ENCODE measurements at regions not wholly inside any gene's neighbourhood (a gene's known extent, or its start where the extent isn't known, plus 50 kb on each side); places are given as distances from the start of the nearest gene placed in this dataset.
"Not testable (repeated sequence)": the region's sequence is repeated elsewhere in the genome, so short reads cannot be mapped to it uniquely, and the experiment has no call there.

- H3K4me3 ChIP-seq (ENCODE audit: low read depth, low read length), result no peak overlapping the region
- TF ChIP-seq, protein P1, sequence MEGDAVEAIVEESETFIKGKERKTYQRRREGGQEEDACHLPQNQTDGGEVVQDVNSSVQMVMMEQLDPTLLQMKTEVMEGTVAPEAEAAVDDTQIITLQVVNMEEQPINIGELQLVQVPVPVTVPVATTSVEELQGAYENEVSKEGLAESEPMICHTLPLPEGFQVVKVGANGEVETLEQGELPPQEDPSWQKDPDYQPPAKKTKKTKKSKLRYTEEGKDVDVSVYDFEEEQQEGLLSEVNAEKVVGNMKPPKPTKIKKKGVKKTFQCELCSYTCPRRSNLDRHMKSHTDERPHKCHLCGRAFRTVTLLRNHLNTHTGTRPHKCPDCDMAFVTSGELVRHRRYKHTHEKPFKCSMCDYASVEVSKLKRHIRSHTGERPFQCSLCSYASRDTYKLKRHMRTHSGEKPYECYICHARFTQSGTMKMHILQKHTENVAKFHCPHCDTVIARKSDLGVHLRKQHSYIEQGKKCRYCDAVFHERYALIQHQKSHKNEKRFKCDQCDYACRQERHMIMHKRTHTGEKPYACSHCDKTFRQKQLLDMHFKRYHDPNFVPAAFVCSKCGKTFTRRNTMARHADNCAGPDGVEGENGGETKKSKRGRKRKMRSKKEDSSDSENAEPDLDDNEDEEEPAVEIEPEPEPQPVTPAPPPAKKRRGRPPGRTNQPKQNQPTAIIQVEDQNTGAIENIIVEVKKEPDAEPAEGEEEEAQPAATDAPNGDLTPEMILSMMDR (IDR thresholded peaks at IDR 0.05; ENCODE audit: low read depth, low read length), result no peak
- TF ChIP-seq POLR2A (IDR thresholded peaks at IDR 0.05; ENCODE audit: extremely low read depth, insufficient read length) (no peak), MYC (IDR thresholded peaks at IDR 0.05; ENCODE audit: low read depth, low read length) (no peak)
- TF ChIP-seq, protein P2, sequence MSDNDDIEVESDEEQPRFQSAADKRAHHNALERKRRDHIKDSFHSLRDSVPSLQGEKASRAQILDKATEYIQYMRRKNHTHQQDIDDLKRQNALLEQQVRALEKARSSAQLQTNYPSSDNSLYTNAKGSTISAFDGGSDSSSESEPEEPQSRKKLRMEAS (IDR thresholded peaks at IDR 0.05; ENCODE audit: low read depth, low read length), result no peak
- DNase-seq (ENCODE audit: low read depth), result no peak
Observed at GRCh38 chr18:60910534-60910933, 422.7 kb upstream of the CDH20 start.

DNA sequence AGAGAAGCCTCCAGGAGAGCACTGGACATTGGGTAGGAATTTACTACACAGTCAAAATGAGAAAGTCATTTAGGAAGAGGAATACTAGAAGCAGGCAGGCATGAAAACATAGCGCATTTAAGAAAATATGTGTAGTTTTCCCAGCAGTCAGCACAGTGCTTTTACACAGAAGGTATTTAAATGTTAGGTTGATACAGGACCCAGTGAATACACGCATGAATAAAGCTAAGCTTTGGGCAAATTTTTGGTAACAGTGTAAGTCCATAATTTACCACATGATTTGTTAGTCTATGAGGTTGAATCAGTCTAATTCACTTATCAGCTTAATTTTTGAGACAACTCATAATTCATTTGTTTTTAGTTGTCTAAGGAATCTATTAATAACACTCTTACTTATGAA lies 421.7 kb upstream of the CDH20 start:
- no peak for TF ChIP-seq MYC (IDR thresholded peaks at IDR 0.05; ENCODE audit: low read depth, low read length)
- TF ChIP-seq, protein P2 (IDR thresholded peaks at IDR 0.05; ENCODE audit: low read depth, low read length), result no peak
- TF ChIP-seq, protein P1 (IDR thresholded peaks at IDR 0.05; ENCODE audit: low read depth, low read length), result no peak
- DNase-seq (ENCODE audit: low read depth), result no peak
- no peak overlapping the region for H3K4me3 ChIP-seq (ENCODE audit: low read depth, low read length)

- no peak for TF ChIP-seq MYC (IDR thresholded peaks at IDR 0.05; ENCODE audit: low read depth, low read length)
- TF ChIP-seq, protein P2 (IDR thresholded peaks at IDR 0.05; ENCODE audit: low read depth, low read length), result no peak
- TF ChIP-seq POLR2A (IDR thresholded peaks at IDR 0.05; ENCODE audit: extremely low read depth, insufficient read length), result no peak
- TF ChIP-seq, protein P1 (IDR thresholded peaks at IDR 0.05; ENCODE audit: low read depth, low read length), result no peak
- DNase-seq (ENCODE audit: low read depth), result no peak
- no peak overlapping the region for H3K4me3 ChIP-seq (ENCODE audit: low read depth, low read length)
Observed at GRCh38 chr18:60915160-60915559, 418.1 kb upstream of the CDH20 start.

- DNase-seq (ENCODE audit: low read depth); H3K4me3 ChIP-seq (ENCODE audit: low read depth, low read length): not testable (repeated sequence)
Observed at GRCh38 chr18:60918862-60919261, 414.4 kb upstream of the CDH20 start.

DNA sequence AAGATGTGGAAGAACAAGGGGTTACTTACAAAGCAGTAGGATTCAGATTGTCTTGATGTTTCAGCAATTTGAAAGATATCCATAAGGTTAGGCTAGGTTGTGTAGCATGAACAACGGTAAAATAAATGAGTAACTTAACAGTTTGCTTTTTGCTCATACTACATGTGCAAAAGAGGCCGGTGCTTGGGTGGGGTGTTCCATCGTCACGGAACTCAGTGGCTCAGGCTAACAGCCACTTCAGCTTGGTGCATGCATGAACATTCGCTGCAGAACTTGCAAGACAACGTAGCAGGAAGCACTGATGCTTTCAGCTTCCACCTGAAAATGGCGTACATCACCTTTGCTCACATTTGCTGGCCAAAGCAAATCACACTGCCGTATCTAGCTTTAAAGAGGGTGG lies 407.3 kb upstream of the CDH20 start:
- TF ChIP-seq, protein P1 (IDR thresholded peaks at IDR 0.05; ENCODE audit: low read depth, low read length), result no peak
- TF ChIP-seq, protein P2 (IDR thresholded peaks at IDR 0.05; ENCODE audit: low read depth, low read length), result no peak
- TF ChIP-seq POLR2A (IDR thresholded peaks at IDR 0.05; ENCODE audit: extremely low read depth, insufficient read length) (no peak), MYC (IDR thresholded peaks at IDR 0.05; ENCODE audit: low read depth, low read length) (no peak)
- no peak for DNase-seq (ENCODE audit: low read depth)
- no peak overlapping the region for H3K4me3 ChIP-seq (ENCODE audit: low read depth, low read length)

DNA sequence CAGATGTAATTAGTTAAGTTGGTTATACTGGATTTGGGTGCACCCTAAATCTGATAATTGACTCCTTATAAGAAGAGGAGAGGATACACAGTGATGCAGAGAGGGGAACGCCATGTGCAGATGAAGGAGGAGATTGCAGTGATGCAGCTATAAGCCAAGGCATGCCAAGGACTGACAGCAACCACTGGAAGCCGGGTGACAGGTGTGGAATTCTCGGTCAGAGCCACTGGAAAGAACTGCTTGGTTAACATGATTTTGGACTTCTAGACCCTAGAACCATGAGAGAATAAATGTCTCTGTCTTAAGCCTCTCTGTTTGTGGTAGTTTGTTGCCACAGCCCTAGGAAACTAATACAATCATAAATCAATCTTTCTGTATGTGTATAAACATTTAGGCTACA lies 403.3 kb upstream of the CDH20 start:
- DNase-seq (ENCODE audit: low read depth), result no peak
- TF ChIP-seq POLR2A (IDR thresholded peaks at IDR 0.05; ENCODE audit: extremely low read depth, insufficient read length) (no peak), MYC (IDR thresholded peaks at IDR 0.05; ENCODE audit: low read depth, low read length) (no peak)
- TF ChIP-seq, protein P1 (IDR thresholded peaks at IDR 0.05; ENCODE audit: low read depth, low read length), result no peak
- TF ChIP-seq, protein P2 (IDR thresholded peaks at IDR 0.05; ENCODE audit: low read depth, low read length), result no peak
- no peak overlapping the region for H3K4me3 ChIP-seq (ENCODE audit: low read depth, low read length)

Measured in NB4 (cell line).